Breast epithelium (tissue), 3 donors: ENCODE measurements at regions not wholly inside any gene's neighbourhood (a gene's known extent, or its start where the extent isn't known, plus 50 kb on each side); places are given as distances from the start of the nearest gene placed in this dataset.

Experiments
- CTCF ChIP-seq, 3 donors: fragments of 450-650 bp; IDR thresholded peaks; one replicate each; pipeline ENCODE4 v1.5.1; 2016 to 2017; ENCODE audit warnings: antibody characterized with exemption in 3 of 3, mild to moderate bottlenecking in 3 of 3, moderate library complexity in 3 of 3
- POLR2AphosphoS5 ChIP-seq, 3 donors: sonication (generic); formaldehyde crosslinking; IDR thresholded peaks; one replicate each; pipeline ENCODE4 v1.6.1; 2017; ENCODE audit warnings: antibody characterized with exemption in 3 of 3

GRCh38 chr10:3237530-3237929 is 64.9 kb upstream of the PITRM1 start:
- TF ChIP-seq CTCF (IDR thresholded peaks at IDR 0.05) (no peak), POLR2AphosphoS5 (IDR thresholded peaks at IDR 0.05) (no peak)
